ENCODE measurements at regions not wholly inside any gene's neighbourhood (a gene's known extent, or its start where the extent isn't known, plus 50 kb on each side); places are given as distances from the start of the nearest gene placed in this dataset.

DNA sequence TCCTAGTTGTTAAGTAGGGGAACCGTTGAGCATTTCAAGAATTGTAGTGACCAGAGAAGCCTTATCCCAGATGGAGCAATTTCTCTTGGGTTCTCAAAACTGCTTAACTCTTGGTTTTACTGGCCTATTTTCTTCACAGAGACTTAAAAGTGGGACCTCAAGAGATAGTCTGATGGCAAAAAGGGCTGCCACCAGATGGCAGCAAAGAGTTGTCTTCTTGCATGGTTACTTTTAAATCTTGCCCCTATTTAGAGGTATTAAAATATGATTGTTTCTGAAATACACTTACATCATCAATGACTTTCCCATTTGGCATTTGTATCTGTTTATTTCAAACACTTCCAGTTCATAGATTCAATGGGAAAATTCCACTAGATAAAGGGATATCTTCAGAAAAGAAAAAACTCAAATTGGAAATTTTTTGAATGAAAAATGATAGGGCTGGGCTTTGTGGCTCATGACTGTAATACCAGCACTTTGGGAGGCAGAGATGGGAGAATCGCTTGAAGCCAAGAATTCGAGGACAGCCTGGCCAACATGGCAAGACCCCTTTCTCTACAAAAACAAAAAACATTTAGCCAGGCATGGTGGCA lies 69.9 kb upstream of the CNTN1 start:
- peak; percentile 45 to 79 for DNase-seq

DNA sequence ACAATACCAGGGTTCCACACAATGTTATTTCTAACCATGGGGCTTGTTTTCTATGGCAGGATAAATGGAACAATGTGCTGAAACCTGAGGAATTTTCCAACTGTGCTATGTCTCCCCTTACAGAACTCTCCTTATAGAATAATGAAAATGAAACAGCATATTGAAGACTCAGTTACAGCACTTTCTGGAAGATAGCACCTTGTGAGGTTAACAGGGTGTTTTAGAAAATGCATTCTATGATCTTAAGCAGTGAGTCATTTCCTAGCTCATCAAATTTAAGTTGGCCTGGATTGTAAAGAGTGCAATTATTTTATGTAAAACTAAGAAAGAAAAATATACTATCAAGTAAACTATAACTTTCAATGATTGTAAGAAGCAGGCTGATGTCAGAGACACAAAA lies 60.1 kb upstream of the CNTN1 start:
- DNase-seq, result no peak

DNA sequence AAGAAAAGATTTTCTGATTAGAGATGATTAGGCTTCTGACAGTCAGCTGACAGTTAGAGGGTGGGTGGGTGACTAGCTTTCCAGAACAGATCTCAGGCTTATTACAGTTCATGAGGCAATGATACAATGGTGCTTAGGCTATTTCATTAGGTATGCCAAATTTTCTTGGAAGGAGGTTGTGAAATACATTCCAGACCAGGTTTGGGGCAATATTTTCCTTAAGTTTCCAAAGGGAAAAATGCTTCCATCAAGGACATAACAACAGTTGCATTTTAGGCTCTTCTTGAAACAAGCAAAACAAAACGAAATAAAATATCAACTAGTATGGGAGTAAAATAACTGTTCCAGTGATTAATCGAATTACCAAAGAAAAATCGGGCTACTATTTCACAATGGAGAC lies 59.3 kb upstream of the CNTN1 start:
- no peak for DNase-seq

DNA sequence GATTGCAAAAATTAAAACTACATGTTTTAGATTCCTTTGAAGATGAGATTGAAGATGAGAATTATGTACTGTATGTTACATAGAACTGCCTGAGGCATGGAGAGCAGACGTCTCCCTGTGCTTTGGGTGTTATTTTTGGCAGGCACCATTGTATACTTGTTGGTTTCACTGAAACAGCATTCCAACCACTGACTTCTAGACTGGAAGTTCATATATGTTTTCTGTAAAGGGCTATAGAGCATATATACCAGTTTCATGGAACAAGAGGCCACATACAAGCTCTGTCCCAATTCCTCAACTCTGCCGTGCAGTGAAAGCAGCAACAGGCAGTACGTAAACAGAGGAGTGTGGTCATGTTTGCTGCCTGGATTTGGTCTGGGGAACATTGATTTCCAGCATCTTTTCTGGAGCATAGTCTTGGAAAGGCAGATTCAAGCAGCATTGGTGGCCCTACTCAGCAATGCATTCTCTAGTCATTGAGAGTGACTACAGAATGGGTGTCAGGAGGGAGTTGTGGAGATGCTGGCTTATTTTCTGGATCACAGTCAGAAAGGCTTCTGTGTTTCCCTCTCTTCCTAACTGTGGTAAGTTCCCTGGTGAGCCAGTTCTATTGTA lies 57.6 kb upstream of the CNTN1 start:
- DNase-seq, result peak; percentile 52 to 56

DNA sequence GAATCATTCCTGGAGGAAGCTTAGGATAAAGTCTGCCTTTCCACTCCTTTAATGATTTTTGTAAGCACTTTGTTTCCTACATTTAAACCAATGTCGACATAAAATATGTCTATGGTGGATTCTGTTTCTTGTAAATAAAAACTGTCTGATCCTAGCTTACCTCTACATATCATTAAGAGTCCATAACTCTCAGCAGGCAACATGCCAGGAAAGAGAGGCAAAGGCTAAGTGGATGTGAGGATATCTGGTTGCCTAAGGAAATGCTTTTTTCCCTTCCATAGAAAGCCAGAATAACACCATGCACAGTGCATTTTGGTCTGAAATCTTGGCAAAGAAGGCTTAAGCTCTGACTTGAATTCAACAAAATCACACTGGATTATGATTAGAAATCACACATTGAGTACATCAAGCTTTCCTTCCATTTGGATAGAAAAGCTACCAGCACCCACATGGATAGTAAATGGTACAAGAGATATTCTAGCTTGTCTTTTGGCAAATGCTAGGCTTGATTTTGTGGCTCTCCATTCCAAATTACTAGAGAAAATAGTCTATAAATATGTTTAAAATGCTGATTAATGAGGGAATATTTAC lies 57.0 kb upstream of the CNTN1 start:
- DNase-seq, result peak in 1 of 2 experiments; percentile 59
